Ramos (cell line): ENCODE measurements at regions not wholly inside any gene's neighbourhood (a gene's known extent, or its start where the extent isn't known, plus 50 kb on each side); places are given as distances from the start of the nearest gene placed in this dataset.

ENCODE experiments used
- in situ Hi-C: fragments of 300-500 bp; cut with MboI; formaldehyde crosslinking; loops from one replicate; pipeline ENCODE4 v1.14.3; 2022; ENCODE audit warnings: low sequenced_read_pairs; ENCODE audit not compliant: unreplicated experiment

- in situ Hi-C loops, result no loop called here
These were observed 138.2 kb upstream of the CST7 start for GRCh38 chr20:24810676-24811407.

GRCh38 chr20:24812373-24812772 is 136.7 kb upstream of the CST7 start:
- in situ Hi-C loops, result no loop called here

- in situ Hi-C loops, result no loop called here
These were observed 136.0 kb upstream of the CST7 start for GRCh38 chr20:24813080-24813479.

GRCh38 chr20:24813496-24813895 is 135.6 kb upstream of the CST7 start:
- in situ Hi-C loops, result no loop called here

- in situ Hi-C loops, result no loop called here
These were observed 135.1 kb upstream of the CST7 start for GRCh38 chr20:24813936-24814335.

GRCh38 chr20:24814556-24815195 is 134.4 kb upstream of the CST7 start:
- in situ Hi-C loops, result no loop called here

- in situ Hi-C loops, result no loop called here
These were observed 133.8 kb upstream of the CST7 start for GRCh38 chr20:24815196-24815815.

GRCh38 chr20:24815931-24816330 is 133.1 kb upstream of the CST7 start:
- in situ Hi-C loops, result no loop called here

GRCh38 chr20:24816431-24816830 is 132.6 kb upstream of the CST7 start:
- in situ Hi-C loops, result no loop called here

- in situ Hi-C loops, result no loop called here
These were observed 132.2 kb upstream of the CST7 start for GRCh38 chr20:24816907-24817306.

GRCh38 chr20:24817351-24817750 is 131.7 kb upstream of the CST7 start:
- in situ Hi-C loops, result no loop called here

GRCh38 chr20:24818056-24818455 is 131.0 kb upstream of the CST7 start:
- in situ Hi-C loops, result no loop called here

GRCh38 chr20:24819331-24819965 is 129.6 kb upstream of the CST7 start:
- in situ Hi-C loops, result no loop called here

- in situ Hi-C loops, result no loop called here
These were observed 128.7 kb upstream of the CST7 start for GRCh38 chr20:24820345-24820744.

- in situ Hi-C loops, result no loop called here
These were observed 127.7 kb upstream of the CST7 start for GRCh38 chr20:24821391-24821790.

GRCh38 chr20:24823176-24823784 is 125.8 kb upstream of the CST7 start:
- in situ Hi-C loops, result no loop called here

GRCh38 chr20:24823989-24824693 is 124.9 kb upstream of the CST7 start:
- in situ Hi-C loops, result no loop called here

GRCh38 chr20:24825591-24825990 is 123.5 kb upstream of the CST7 start:
- in situ Hi-C loops, result no loop called here

- in situ Hi-C loops, result no loop called here
These were observed 121.3 kb upstream of the CST7 start for GRCh38 chr20:24827603-24828295.
